Thoracic aorta (tissue), 2 donors: ENCODE measurements at regions not wholly inside any gene's neighbourhood (a gene's known extent, or its start where the extent isn't known, plus 50 kb on each side); places are given as distances from the start of the nearest gene placed in this dataset.

Source experiments
- ATAC-seq: fragments of 150-250 bp; one replicate; pipeline ENCODE4 v1.8.0; 2017; ENCODE audit warnings: low read depth; ENCODE audit not compliant: insufficient number of reproducible peaks, low FRiP score
- DNase-seq: peaks from one replicate; pipeline ENCODE4 v3.0.0-alpha.2; 2020; ENCODE audit warnings: low spot score
- H3K27ac ChIP-seq, 2 donors: fragments of 200-600 bp; sonication (generic); 1 replicate in 1 of 2; 2 replicates in 1 of 2; pipeline ENCODE4 v1.5.1; 2016; ENCODE audit warnings: mild to moderate bottlenecking in 2 of 2, moderate library complexity in 2 of 2
- H3K27me3 ChIP-seq: fragments of 200-600 bp; sonication (generic); replicated peaks from 2 replicates; pipeline ENCODE4 v1.6.0; 2016; ENCODE audit warnings: mild to moderate bottlenecking; ENCODE audit not compliant: insufficient read depth
- H3K36me3 ChIP-seq: fragments of 200-600 bp; sonication (generic); one replicate; pipeline ENCODE4 v1.5.1; 2016
- H3K4me1 ChIP-seq, 2 donors: fragments of 200-600 bp; sonication (generic); 1 replicate in 1 of 2; 2 replicates in 1 of 2; pipeline versions ENCODE4 v1.5.1 to v1.6.0; 2016; ENCODE audit warnings: low read depth in 2 of 2, mild to moderate bottlenecking in 1 of 2; ENCODE audit not compliant: control insufficient read depth in 1 of 2
- H3K4me3 ChIP-seq: fragments of 200-600 bp; sonication (generic); 2 replicates; pipeline ENCODE4 v1.5.1; 2016; ENCODE audit warnings: mild to moderate bottlenecking
- H3K9me3 ChIP-seq: fragments of 200-600 bp; sonication (generic); 2 replicates; pipeline ENCODE4 v1.5.1; 2016
- TF ChIP-seq, protein P1 (sequence below): fragments of 200-600 bp; sonication (generic); IDR thresholded peaks from one replicate; pipeline ENCODE4 v1.5.1; 2019; ENCODE audit warnings: antibody characterized with exemption

DNA sequence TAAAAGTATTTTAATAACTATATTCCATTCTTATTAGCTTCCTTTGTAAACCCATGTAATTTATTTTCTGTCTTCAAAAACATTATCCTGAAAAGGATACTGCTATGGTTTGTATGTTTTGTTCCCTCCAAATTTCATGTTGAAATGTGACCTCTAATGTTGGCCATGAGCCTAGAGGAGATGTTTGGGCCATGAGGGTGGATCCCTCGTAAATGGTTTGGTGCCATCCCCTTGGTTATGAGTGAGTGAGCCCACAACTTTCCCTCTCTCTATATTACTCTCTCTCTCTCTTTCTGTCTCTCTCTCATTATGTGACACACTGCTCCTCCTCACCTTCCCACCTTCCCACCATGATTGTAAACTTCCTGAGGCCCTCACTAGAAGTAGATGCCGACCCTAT is 357.7 kb downstream of the MFSD1 start:
- Histone ChIP-seq H3K36me3 (no peaks in the 10 kb centered on the region), H3K27me3 (no peaks in the 10 kb centered on the region)
- ATAC-seq, result no peak

DNA sequence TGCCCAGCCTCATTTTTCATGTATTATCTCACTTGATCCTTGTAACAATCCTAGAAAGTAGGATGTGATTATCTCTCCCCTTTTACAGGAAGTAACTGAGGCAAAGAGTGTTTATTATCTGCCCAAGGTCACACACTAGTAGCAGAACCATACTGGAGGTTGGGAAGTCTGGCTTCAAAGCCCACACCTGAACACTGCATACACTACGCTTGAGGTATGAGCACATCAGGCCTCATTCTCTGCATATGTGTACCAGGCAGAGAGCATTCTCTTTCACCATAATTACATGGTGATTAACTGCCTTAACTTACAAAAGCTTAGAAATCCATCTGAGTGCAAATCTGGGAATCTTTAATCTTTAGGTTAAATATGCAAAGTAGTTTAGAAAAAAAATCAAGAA is 361.8 kb downstream of the MFSD1 start:
- DNase-seq (no peak), ATAC-seq (no peak)
- H3K36me3 ChIP-seq, result no peaks in the 10 kb centered on the region
- no peaks in the 10 kb centered on the region for H3K9me3 ChIP-seq
- H3K27ac ChIP-seq, result no peak overlapping the region
- H3K27me3 ChIP-seq, result no peaks in the 10 kb centered on the region
- TF ChIP-seq, protein P1, sequence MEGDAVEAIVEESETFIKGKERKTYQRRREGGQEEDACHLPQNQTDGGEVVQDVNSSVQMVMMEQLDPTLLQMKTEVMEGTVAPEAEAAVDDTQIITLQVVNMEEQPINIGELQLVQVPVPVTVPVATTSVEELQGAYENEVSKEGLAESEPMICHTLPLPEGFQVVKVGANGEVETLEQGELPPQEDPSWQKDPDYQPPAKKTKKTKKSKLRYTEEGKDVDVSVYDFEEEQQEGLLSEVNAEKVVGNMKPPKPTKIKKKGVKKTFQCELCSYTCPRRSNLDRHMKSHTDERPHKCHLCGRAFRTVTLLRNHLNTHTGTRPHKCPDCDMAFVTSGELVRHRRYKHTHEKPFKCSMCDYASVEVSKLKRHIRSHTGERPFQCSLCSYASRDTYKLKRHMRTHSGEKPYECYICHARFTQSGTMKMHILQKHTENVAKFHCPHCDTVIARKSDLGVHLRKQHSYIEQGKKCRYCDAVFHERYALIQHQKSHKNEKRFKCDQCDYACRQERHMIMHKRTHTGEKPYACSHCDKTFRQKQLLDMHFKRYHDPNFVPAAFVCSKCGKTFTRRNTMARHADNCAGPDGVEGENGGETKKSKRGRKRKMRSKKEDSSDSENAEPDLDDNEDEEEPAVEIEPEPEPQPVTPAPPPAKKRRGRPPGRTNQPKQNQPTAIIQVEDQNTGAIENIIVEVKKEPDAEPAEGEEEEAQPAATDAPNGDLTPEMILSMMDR, result no peak
- no peak overlapping the region for H3K4me3 ChIP-seq
- H3K4me1 ChIP-seq, result no peaks in the 10 kb centered on the region

More for the DNA sequence above, 357.7 kb downstream of the MFSD1 start:
- Histone ChIP-seq H3K27ac (no peak overlapping the region), H3K4me3 (no peak overlapping the region), H3K4me1 (no peaks in the 10 kb centered on the region), H3K9me3 (no peaks in the 10 kb centered on the region)
- DNase-seq, result no peak
- TF ChIP-seq, protein P1, result no peak

DNA sequence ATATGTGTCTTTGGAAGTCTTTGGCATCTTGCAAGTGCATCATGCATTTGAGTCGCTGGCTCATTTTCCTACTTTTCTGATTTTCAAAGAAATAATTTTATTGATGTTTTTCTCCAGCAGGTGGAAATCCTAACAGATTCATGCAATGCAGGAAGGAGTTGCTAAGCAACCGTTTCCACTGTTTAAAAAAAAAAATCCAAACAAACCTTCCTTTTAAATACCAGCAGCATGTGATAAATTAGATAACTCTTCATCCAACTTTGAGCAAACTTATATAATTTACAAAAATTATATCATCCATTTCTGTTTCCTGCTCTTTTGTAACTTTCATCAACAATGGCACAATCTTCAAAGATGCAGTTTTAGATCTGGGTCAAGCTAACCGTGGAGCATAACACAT is 364.1 kb downstream of the MFSD1 start:
- Histone ChIP-seq H3K9me3 (no peaks in the 10 kb centered on the region), H3K4me3 (no peak overlapping the region), H3K27ac (no peak overlapping the region), H3K36me3 (no peaks in the 10 kb centered on the region), H3K4me1 (no peaks in the 10 kb centered on the region), H3K27me3 (no peaks in the 10 kb centered on the region)
- TF ChIP-seq, protein P1, result no peak
- DNase-seq (no peak), ATAC-seq (no peak)

DNA sequence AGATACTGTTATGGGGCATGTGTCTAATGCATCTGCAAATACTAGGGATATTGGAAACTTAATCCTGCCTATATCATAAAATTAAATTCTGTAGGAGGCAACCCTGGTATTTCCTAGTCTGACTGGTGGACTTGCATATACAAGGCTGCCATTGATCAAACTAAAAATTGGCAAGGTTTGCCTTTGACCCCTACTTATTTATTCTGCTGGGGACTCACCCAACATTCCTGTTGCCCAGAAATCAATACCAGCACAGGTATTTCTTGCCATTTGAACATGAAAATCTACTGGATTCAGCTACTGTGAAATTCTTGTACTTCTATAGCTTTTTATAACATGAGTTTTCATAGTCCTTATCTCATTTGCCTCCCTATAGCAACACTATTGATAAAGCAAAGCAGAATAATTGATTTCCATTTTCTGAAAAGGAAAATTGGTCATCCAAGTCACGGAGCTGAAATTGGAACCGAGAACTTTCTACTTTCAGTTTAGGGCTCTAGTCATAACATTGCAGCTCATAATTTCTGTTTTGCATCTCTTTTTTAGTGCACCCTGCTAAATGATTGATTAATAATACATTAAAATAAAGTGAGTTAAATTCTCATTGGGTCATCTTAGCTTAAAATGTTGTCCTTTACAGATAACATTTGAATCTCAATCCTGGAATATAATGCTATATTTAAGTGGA is 365.2 kb downstream of the MFSD1 start:
- DNase-seq, result no peak
- no peak for ATAC-seq
- TF ChIP-seq, protein P1, result no peak
- Histone ChIP-seq H3K27me3 (no peaks in the 10 kb centered on the region), H3K9me3 (no peaks in the 10 kb centered on the region), H3K36me3 (no peaks in the 10 kb centered on the region), H3K4me3 (no peak overlapping the region), H3K27ac (no peak overlapping the region), H3K4me1 (no peaks in the 10 kb centered on the region)

DNA sequence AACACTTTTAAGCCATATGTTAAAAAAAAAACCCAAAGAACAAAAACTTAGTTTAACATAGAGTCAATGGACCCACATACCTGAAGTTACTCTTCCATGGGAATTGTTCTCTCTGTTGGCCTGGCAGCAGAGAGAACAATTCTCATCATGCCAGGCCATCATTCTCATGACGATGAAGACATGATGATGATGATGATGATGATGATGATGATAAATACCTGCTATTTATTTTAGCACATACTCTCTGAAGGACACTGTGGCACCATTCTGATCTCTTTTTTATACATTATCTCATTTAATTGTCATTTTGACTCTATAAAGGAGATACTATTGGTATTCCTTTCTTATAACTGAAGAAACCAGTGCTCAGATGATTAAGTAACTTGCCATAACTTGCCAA is 366.9 kb downstream of the MFSD1 start:
- DNase-seq, result no peak
- no peaks in the 10 kb centered on the region for H3K4me1 ChIP-seq
- TF ChIP-seq, protein P1, result no peak

More for the DNA sequence above, 366.9 kb downstream of the MFSD1 start:
- Histone ChIP-seq H3K9me3 (no peaks in the 10 kb centered on the region), H3K27me3 (no peaks in the 10 kb centered on the region), H3K36me3 (no peaks in the 10 kb centered on the region), H3K27ac (no peak overlapping the region), H3K4me3 (no peak overlapping the region)
- ATAC-seq, result no peak
